Coronary artery (tissue), 2 donors: ENCODE measurements at regions not wholly inside any gene's neighbourhood (a gene's known extent, or its start where the extent isn't known, plus 50 kb on each side); places are given as distances from the start of the nearest gene placed in this dataset.

Experiments used
- DNase-seq: peaks from one replicate; pipeline ENCODE4 v3.0.0-alpha.2; 2017; ENCODE audit warnings: low spot score
- H3K27ac ChIP-seq, 2 donors: fragments of 200-600 bp; sonication (generic); one replicate each; pipeline ENCODE4 v1.5.1; 2016 to 2019
- H3K4me3 ChIP-seq: fragments of 200-600 bp; sonication (generic); 2 replicates; pipeline ENCODE4 v1.5.1; 2016; ENCODE audit warnings: mild to moderate bottlenecking, moderate library complexity
- TF ChIP-seq, protein P1 (sequence below): fragments of 200-600 bp; sonication (generic); IDR thresholded peaks from one replicate; pipeline ENCODE4 v1.5.1; 2019; ENCODE audit warnings: antibody characterized with exemption

DNA sequence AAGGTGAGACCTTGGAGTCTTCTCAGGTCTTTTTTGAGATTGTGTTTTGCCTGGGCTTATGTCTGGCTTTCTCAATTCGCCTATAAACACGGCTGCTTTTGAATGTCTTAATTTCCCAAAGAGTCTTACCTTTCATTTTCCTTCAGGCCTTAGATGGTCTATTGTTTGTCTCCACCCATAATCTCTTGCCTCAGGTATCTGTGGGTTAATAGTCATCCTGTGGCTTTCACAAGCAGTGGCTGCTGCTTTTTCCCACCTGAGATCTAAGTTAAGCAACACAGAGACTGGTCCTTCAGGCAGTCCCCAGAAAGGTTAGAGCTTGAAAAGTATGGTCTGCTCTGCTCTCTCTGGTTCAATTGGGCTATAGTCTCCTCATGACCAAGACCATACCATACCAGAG, 275.3 kb downstream of the INSIG2 start:
- no peak overlapping the region for H3K4me3 ChIP-seq

DNA sequence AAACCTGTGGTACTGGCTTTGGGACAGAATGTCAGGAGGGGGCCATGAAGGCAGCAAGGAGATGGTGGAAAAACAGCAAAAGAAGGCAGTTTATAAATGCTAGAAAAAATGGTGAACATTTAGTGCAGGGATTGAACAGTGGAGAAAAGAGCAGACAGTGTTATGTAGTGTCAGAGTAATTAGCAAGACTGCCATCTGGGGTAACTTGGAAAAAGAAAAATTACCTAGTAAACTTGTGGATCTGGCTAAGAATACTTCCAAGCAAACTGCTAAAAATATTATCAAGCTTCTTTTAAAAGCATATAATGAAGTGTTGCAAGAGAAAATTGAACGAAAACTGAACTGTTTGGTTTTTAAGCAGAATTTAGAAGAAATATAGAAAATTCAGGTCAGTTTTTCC, 267.8 kb downstream of the INSIG2 start:
- H3K27ac ChIP-seq = no peak overlapping the region
- H3K4me3 ChIP-seq = no peak overlapping the region
- DNase-seq = no peak
- TF ChIP-seq, protein P1, sequence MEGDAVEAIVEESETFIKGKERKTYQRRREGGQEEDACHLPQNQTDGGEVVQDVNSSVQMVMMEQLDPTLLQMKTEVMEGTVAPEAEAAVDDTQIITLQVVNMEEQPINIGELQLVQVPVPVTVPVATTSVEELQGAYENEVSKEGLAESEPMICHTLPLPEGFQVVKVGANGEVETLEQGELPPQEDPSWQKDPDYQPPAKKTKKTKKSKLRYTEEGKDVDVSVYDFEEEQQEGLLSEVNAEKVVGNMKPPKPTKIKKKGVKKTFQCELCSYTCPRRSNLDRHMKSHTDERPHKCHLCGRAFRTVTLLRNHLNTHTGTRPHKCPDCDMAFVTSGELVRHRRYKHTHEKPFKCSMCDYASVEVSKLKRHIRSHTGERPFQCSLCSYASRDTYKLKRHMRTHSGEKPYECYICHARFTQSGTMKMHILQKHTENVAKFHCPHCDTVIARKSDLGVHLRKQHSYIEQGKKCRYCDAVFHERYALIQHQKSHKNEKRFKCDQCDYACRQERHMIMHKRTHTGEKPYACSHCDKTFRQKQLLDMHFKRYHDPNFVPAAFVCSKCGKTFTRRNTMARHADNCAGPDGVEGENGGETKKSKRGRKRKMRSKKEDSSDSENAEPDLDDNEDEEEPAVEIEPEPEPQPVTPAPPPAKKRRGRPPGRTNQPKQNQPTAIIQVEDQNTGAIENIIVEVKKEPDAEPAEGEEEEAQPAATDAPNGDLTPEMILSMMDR = no peak

More for the DNA sequence above, 275.3 kb downstream of the INSIG2 start:
- H3K27ac ChIP-seq = no peak overlapping the region
- DNase-seq = no peak
- TF ChIP-seq, protein P1 = no peak

DNA sequence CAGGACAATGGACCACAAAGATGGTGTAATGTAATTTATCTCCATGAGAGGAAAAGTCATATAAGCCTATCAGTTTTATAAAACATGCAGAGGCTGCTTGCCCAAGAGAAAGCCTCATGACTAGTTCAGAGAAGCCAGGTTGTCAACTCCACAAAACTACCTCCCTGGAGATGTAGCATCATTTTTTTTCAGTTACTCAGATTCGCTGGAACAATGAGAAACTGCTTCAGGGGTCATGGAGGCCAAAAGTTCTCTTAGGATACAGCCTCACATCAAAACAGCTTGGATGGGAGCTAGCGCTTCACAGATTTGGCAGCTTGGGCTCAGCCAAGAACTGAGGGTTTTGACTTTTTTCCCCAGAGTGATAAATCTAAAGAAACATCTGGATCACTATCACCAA, 263.5 kb downstream of the INSIG2 start:
- no peak overlapping the region for H3K4me3 ChIP-seq
- TF ChIP-seq, protein P1 = no peak
- DNase-seq = no peak

DNA sequence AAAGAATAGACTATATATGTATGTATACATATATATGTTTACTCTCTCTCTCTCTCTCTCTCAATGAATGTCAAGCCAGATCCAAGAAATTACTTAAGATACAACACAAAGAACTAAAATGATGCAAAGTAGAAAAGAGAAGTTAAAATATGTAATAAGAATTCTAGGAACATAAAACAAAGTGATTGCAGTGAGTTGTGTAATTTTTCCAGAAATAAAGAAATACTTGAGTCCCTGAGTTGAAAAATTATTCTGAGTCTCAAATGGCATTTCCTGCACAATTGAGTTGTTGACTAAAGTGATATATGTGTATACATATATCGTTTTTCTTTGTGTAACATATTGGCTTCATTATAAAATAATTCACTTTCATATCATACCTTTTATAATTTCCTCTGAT, 262.4 kb downstream of the INSIG2 start:
- H3K27ac ChIP-seq = no peak overlapping the region
- no peak for DNase-seq
- H3K4me3 ChIP-seq = no peak overlapping the region
- TF ChIP-seq, protein P1 = no peak

More for the DNA sequence above, 263.5 kb downstream of the INSIG2 start:
- H3K27ac ChIP-seq = no peak overlapping the region

DNA sequence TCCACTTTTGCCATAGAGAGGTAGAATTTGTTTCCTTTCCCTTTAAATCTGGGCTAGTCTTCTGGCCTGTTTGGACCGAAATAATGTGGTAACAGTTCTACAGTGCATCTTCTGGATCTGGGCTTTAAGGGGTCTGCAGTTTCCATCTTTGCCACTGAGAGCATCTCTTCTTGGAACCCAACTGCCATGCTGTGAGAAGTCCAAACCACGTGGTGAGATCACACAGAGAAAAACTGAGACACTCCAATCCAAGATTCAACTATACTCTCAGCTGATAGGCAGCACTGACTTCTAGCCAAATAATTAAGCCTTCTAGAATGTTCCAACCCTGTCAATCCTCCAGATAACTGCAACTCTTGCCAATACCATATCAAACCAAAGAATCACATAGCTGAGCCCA, 261.1 kb downstream of the INSIG2 start:
- no peak for DNase-seq
- TF ChIP-seq, protein P1 = no peak
- no peak overlapping the region for H3K4me3 ChIP-seq
- H3K27ac ChIP-seq = no peak overlapping the region

DNA sequence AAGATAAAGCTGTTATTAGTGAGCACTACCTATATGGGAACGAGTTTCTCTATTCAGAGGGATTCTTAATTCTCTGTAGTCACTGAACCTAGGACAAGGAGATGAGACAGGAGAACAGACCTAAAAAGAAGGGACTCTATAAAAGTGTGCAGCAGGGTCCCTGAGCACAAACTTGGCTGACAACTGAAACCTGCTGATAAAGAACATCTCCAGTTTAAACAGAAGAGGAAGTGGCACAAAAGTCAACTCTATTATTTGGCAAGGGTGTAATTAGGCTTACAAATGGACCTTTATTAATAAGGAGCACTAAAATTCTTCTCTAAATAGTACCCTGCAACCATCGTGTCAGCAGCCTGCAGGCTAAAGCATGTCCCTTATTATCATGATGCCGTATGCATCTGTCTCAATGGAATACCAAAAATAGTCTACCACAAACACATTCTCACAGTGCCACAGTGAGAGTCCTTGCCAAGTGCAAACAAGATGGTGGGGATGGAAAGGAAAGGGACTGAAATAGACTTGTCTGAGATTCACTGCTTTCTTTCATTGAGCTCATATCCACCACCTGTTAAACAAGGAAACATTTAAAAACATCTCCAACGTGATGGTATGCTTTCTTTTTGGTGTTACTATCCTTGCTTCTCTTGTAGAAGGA, 260.2 kb downstream of the INSIG2 start:
- no peak for DNase-seq
- TF ChIP-seq, protein P1 = no peak
- Histone ChIP-seq H3K27ac (no peak overlapping the region), H3K4me3 (no peak overlapping the region)

DNA sequence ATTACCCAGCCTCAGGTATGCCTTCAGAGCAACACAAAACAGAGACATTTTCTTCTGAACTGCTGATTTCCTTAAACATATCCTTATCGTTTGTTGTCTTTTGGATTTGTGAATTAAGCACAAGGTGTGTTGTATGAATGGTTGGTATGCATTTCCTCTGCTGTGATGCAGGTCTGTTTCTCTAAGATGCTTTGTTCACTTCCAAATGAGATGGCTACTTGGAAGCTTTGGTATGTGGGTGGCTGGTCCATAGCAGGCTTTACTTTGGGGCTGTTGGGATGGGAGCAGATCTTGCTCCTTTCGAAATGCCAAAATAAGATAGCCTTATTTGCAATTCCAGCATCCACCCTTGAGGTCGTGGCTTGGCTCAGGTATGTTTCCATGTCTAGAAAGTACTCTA, 257.2 kb downstream of the INSIG2 start:
- Histone ChIP-seq H3K27ac (no peak overlapping the region), H3K4me3 (no peak overlapping the region)
- TF ChIP-seq, protein P1 = no peak
- DNase-seq = no peak
